ENCODE measurements at regions not wholly inside any gene's neighbourhood (a gene's known extent, or its start where the extent isn't known, plus 50 kb on each side); places are given as distances from the start of the nearest gene placed in this dataset.

GRCh38 chrX:42628471-42628870, 149.5 kb downstream of the PPP1R2C start:
- ATAC-seq (no peak), DNase-seq (no peak), FAIRE-seq (no peak)
- Histone ChIP-seq H3K4me3 (no peak overlapping the region), H3K4me1 (no peaks in the 10 kb centered on the region), H3K36me3 (no peaks in the 10 kb centered on the region), H3K27me3 (no peaks in the 10 kb centered on the region), H3K27ac (no peak overlapping the region), H3K9me3 (no peaks in the 10 kb centered on the region)
- TF ChIP-seq CTCF (IDR thresholded peaks at IDR 0.05), result no peak
- intact Hi-C loops (cut with DNase I), result no loop called here

GRCh38 chrX:42627891-42628290, 150.1 kb downstream of the PPP1R2C start:
- intact Hi-C loops (cut with DNase I), result no loop called here
- ATAC-seq (no peak), FAIRE-seq (no peak), DNase-seq (no peak)
- Histone ChIP-seq H3K36me3 (no peaks in the 10 kb centered on the region), H3K4me1 (no peaks in the 10 kb centered on the region), H3K27me3 (no peaks in the 10 kb centered on the region), H3K4me3 (no peak overlapping the region), H3K27ac (no peak overlapping the region), H3K9me3 (no peaks in the 10 kb centered on the region)
- no peak for TF ChIP-seq CTCF (IDR thresholded peaks at IDR 0.05)
- WGBS, 2 donors, result 68 to 73% methylated on average over 3 of the region's 3 CpGs

GRCh38 chrX:42624524-42624923, 153.4 kb downstream of the PPP1R2C start:
- no peaks in the 10 kb centered on the region for H3K27me3 ChIP-seq
- no peak for FAIRE-seq
- no peaks in the 10 kb centered on the region for H3K36me3 ChIP-seq
- WGBS, 2 donors, result 29 to 58% methylated on average over 1 of the region's 1 CpG
- DNase-seq, result no peak
- no peaks in the 10 kb centered on the region for H3K9me3 ChIP-seq
- H3K27ac ChIP-seq, result no peak overlapping the region
- intact Hi-C loops (cut with DNase I), result no loop called here
- no peaks in the 10 kb centered on the region for H3K4me1 ChIP-seq
- ATAC-seq, result no peak
- TF ChIP-seq CTCF (IDR thresholded peaks at IDR 0.05), result no peak
- no peak overlapping the region for H3K4me3 ChIP-seq

GRCh38 chrX:42619068-42619467, 158.9 kb downstream of the PPP1R2C start:
- Histone ChIP-seq H3K9me3 (no peaks in the 10 kb centered on the region), H3K4me1 (no peaks in the 10 kb centered on the region), H3K36me3 (no peaks in the 10 kb centered on the region), H3K27ac (no peak overlapping the region), H3K27me3 (peaks cover 0 to 5% (median 0%) of the 10 kb centered on the region in 4 donors), H3K4me3 (no peak overlapping the region)
- TF ChIP-seq CTCF (IDR thresholded peaks at IDR 0.05), result no peak
- no peak for ATAC-seq
- no peak for FAIRE-seq
- intact Hi-C loops (cut with DNase I), result no loop called here
- no peak for DNase-seq

GRCh38 chrX:42616981-42617380, 161.0 kb downstream of the PPP1R2C start:
- no peak for TF ChIP-seq CTCF (IDR thresholded peaks at IDR 0.05)
- peaks cover 0 to 5% (median 2%) of the 10 kb centered on the region in 4 donors for H3K27me3 ChIP-seq
- no peak for FAIRE-seq
- DNase-seq, result no peak
- no peak overlapping the region for H3K27ac ChIP-seq
- H3K4me1 ChIP-seq, result no peaks in the 10 kb centered on the region
- intact Hi-C loops (cut with DNase I), result no loop called here
- H3K36me3 ChIP-seq, result no peaks in the 10 kb centered on the region
- no peaks in the 10 kb centered on the region for H3K9me3 ChIP-seq
- H3K4me3 ChIP-seq, result no peak overlapping the region
- 81 to 91% methylated on average over 2 of the region's 2 CpGs for WGBS, 2 donors
- ATAC-seq, result no peak

Measured in pancreas (tissue), 10 donors.